HL-60/S4 (cell line): ENCODE measurements at regions not wholly inside any gene's neighbourhood (a gene's known extent, or its start where the extent isn't known, plus 50 kb on each side); places are given as distances from the start of the nearest gene placed in this dataset.

Experiments used
- in situ Hi-C: fragments of 300-500 bp; cut with MboI; formaldehyde crosslinking; loops from 2 replicates; pipeline ENCODE4 v1.14.3; 2022; ENCODE audit warnings: low sequenced_read_pairs

DNA sequence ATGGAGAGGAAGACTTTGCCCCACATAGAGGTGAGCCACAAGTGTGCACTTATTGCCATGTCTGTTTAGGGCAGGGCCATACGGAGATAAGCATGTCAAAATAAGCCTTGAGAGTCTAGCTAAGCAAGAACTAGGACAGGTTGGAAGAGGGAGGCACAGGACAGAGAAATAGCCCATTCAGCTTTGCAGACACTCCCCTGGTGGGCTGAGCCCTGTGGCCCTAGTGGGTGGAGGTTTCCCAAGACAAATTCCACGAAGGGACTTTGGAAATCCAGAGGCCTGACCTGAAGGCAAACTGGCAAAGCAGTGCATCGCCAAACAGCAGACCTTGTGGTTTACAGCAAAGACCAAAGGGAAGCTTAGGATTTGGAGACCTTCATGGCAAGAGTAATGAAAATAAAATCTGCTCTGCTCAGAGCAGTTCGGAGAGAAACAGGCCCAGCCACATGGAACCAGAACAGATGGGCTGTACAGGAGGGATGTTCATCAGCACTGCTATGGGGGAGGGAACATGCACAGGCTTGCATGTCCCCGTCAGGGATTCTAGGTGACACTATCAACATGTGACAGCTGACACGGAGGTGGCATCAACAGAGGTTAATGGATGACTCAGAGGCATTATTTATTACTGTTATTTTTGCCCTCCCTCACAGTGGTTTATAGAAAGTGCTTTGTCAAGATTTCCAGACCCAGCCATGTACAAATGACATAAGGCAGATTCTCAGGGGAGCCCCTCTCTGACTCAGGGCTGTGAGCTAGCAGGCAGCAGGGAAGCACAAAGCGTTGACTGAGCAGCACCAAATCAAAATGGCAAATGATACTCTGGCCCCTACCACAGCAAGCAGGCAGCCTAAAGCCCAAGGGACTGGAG lies 90.1 kb upstream of the IRF2BP2 start:
- in situ Hi-C loops = no loop called here

DNA sequence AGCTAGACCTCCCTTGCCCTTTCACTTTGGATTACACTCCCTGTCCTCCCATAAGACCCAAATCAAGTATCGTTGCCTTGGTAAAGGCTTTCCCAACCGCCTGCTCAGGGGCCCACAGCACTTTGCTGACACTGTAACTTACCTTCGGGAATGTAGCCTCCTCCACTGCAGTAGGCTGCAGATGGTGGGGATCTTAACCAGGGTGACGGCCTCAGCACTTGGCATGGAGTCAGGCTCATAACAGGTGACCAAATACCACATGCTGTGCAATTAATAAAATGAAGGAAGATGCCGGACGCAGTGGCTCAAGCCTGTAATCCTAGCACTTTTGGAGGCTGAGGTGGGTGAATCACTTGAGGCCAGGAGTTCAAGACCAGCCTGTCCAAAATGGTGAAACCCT lies 88.7 kb upstream of the IRF2BP2 start:
- in situ Hi-C loops = no loop called here

DNA sequence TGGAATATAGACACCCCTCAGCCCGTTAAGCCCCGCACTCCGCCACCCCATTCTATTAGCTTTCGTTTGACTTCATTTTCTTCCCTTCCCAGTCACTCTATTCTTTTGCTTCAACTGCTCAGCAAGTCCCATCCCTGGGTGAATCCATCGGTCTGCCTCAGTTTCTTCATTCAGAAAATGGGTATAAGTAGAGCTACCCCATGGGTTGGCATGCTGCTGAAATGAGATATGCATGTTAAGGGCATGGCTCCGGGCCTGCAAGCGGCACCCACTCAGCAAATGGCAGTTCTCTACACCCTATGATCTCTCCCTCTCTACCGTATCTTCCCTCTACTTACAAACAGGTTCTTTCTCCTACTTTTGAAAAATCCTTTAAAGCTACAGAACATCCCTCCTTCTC lies 87.8 kb upstream of the IRF2BP2 start:
- in situ Hi-C loops = no loop called here

DNA sequence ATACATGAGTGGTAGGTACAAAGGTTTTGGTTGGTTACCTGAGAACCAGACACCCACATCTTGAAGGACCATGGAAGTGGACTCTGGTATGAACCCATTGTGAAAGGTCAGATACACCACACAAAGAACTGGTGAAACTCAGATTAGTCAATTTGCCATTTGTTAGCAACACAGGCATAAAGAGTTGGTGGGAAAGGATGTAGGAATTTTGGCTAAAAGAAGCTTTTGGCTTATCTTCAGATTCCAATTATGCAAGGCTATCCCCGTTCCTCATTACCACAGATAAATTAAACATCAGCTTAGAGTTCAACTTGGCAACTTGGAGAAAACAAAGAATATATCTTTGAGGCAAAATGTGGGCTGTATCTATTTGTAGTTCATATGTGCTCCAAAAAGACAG lies 87.0 kb upstream of the IRF2BP2 start:
- in situ Hi-C loops = no loop called here

DNA sequence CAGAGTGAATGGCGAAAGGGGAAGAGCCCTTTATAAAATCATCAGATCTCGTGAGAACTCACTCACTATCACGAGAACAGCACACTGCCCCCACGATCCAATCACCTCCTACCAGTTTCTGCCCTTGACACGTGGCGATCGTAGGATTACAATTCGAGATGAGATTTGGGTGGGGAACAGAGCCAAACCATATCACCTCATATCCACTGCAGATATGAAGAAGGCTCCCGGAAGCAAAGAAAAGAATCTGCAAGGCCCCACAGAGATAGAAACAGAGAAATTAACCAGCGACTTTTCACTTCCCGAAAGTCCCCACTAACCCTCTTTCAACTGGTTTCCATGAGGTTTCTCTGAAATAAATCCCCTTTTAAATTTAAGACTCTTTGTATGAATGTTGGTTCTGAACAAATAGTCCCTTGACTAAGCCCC lies 86.2 kb upstream of the IRF2BP2 start:
- in situ Hi-C loops = no loop called here

DNA sequence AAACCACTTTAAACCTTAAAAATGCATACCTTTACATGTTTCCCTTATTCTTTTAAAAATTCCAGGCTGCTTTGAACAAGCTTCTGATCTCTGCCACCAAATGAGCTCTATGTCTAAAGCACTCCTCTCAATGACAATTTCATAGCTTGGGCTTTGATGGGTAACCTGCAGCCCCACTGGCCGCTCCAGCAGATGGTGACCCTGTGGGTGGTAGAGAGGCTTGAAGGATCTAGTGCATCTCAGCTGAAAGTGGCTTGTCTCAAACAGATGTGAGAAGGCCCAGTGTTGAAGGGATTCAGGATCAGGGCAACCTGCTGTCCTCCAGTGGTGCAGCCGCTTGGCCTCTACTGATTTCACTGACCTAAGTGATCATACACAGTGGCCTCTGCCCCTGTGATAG lies 84.7 kb upstream of the IRF2BP2 start:
- in situ Hi-C loops = no loop called here

DNA sequence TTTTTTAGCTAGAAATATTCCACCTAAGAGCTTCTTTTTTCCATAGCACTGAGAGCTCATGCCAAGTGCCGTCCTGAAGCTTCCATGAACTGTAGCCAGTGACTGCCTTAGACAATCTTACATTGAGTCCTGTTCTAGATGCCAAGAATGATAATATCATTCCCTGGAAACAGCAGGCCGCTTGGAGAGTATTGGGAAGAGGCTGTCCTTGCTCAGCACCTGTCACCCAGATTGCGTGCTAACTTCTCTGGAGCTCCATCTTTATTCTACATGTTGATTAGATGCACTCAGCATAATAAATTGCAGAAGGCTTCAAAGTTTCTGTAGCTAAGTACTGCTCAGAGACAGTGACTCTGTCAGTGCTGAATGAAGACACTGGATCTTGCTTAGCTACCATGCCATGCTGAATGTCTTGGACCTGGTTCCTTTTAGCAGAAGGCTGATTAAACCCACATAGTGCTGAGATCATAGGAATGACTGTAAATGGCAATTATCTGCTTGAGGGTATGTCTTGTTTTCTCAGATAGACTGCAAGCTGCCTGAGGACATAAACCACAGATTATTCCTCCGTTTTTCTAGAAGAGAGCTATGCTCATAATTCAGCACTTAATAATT lies 83.1 kb upstream of the IRF2BP2 start:
- in situ Hi-C loops = no loop called here

DNA sequence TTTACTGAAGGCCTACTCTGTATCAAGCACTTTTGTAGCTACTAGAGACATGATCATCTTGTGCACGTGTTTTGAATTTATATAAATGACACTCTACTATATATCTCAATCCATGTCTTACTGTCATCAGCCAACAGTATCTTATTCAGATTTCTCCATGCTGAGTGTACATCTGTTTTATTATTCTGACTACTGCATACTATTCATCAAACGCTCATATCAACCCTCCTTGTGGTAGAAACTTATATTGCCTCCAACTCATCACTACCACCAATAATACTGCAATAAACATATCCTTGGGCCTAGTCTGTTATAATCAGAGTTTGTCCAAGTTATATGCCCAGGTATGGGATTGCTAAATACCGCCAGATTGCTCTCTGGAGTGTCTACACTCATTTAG lies 81.6 kb upstream of the IRF2BP2 start:
- in situ Hi-C loops = no loop called here

DNA sequence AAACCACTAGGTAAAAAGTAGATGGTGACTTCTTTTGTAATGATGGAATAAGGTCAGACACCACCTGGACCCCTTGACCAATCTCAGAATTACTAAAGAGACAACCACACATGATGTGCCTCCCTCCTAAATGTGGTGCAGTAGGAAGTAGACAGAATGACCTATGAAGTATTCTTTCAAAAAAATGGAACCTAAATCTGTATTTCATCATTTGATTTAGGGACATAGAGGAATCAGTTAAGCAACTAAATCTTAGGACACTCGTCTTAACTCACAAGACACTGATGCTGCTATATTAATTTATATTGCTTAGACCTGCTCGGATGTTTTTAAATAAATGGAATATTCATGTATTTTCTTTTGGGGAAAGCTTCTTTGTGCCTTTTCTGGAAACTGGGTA lies 80.9 kb upstream of the IRF2BP2 start:
- in situ Hi-C loops = no loop called here

DNA sequence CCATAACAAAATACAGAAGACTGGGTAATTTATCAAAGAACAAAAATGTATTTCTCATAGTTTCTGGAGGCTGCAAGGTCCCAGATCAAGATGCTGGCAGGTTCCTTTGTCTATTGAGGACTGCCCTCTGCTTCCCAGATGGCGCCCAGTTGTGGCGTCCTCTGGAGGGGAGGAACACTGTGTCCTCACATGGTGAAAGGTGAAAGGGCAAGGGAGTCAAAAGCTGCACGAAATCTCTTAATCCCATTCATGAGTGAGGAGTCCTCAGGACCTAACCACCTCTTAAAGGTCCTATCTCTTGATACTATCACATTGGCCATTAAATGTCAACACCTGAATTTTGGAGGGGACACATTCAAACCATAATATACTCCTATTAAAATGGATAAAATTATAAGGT lies 79.3 kb upstream of the IRF2BP2 start:
- in situ Hi-C loops = no loop called here

DNA sequence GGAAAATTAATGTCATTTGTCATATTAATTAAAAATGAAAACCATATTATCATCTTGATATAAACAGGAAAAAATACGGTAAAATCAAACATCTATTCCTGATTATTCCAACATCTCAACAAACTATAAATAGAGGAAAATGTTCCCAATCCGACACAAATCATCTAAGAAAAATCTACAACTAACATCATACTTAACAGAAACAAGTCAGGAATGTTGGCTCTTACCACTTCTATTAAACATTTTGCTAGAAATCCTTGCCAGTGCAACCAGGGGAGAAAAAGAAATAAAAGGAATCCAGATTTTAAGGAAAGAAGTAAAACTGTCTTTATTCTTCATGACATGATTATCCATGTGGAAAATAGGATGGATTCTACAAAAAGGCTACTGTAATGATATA lies 77.0 kb upstream of the IRF2BP2 start:
- in situ Hi-C loops = no loop called here

DNA sequence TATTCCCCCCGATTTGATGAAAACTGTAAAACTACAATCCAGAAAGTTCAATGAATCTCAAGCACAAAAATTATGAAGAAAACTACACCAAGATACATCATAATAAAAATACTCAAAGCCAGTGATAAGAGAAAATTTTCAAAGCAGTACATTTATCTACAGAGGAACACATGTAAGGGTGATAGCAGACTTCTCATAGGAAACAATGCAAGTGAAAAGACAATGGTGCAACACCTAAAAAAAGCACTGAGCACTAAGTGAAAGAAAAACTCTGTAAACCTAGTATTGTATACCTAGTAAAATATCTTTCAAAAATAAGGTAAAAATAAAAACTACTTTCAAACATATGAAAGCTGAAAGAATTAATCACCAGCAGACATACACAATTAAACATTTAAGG lies 76.1 kb upstream of the IRF2BP2 start:
- in situ Hi-C loops = no loop called here

DNA sequence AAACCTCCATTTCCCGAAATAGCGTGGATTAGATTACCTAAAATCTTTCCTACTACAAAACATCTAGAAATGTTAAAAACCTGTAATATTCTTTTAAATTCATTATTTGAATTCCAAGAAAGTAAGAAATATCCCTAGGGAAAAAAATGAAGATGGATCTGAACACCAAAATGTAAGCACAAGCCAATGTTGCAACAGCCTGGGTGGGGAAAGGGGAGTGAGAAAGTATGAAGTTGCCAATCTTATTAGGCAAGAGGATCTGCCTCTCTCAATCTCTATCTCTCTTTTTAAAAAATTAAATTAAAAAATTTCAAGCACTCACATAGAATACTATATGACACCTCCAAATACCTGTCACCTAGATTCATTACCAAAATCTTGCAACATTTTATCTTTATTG lies 74.9 kb upstream of the IRF2BP2 start:
- in situ Hi-C loops = no loop called here

DNA sequence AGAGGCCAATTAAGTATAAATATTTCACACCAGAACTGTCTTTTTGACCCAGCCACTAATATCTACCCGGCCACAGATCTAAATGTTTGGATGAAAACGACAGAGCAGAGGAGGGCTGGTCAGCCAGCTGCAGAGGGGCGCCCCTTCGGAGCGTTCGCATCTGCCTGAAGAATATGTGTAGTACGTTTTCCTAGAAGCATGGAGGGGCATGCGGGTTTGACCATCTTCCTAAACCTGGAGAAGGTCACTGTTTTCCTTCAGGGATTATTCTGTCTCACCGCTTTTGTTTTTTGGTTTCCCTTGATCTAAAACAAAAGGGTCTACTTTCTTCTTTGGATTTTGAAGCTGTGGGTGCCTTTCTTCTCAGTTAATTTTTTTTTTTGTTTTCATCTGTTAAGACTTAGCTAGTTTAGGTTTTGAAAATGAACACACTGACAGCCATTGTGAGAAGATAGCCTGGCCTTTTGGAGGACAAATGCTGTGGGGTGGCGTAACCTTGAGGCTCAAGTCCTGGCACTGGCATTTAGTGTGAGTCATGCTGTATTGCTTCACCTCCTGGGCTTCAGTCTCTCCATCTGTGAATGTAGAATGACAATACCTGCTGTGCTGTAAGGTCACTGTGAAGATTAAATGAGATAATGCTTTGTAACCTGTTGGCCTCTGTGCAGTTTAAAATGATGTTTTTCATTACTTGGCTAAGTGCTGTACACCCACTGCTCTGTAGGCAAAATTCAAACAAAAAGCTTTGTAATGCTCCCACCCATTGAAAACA lies 74.1 kb upstream of the IRF2BP2 start:
- in situ Hi-C loops = no loop called here

DNA sequence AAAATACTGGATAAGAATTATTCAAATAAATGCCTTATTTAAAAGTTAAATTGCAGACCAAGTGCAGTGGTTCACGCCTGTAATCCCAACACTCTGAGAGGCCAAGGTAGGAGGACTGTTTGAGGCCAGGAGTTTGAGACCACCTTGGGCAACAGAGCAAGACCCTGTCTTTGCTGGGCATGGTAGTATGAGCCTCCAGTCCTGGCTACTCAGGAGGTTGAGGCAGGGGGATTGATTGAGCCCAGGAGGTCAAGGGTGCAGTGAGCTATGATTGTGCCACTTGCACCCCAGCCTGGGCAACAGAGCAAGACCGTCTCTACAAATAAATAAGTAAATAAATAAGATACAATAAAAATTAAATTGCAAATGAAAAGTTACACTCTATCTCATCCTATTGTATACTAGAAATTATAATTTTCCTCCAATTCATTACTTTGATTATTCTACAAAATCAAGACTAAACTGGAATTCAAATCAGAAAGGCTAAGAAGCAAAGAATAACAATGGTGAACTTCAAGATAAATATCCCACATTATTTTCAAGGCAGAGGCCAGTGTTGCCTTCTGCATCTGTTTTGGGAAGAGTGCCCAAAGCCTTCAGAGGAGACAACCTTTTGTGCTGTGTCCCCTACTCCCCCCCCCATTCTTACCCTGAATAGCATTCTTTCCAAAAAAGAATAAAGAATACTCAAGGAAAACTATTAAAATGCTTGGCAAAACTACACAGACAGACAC lies 73.3 kb upstream of the IRF2BP2 start:
- in situ Hi-C loops = no loop called here

DNA sequence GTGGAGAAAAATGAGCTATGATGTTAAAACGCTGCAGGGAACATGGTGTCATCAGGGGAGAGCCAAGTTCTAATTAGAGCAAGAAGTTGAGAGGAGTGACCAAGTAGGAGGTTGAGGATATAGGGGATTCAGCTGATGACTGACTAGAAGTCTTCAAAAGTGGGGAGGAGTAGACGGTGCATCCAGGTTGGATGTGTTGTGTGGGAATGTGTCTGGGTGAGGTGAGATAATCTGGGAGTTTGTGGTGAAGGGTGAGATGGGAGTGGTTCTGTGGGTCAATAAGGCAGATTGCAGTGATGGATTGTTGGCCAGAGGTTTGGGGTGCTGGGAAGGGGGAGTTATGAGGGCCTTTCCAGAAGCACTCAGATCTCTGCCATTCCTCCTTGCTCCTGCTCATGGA lies 72.0 kb upstream of the IRF2BP2 start:
- in situ Hi-C loops = no loop called here

DNA sequence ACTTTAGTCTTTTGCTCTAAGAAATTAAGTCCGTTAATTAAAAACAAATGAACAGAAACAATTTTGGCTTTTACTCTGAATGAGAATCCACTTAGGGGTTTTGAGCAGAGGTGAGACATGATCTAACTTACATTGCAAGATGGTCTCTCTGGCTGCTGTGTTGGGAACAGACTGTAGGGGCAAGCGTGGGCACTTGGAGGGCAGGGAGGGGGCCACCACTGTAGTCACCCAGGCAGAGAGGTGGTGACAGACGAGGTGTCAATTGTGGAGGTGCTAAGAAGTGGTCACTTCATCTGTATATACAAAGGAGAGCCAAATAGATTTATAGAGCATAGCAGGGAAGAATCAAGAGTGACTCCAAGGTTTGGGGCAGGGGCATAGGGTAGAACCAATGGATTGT lies 71.1 kb upstream of the IRF2BP2 start:
- in situ Hi-C loops = no loop called here

DNA sequence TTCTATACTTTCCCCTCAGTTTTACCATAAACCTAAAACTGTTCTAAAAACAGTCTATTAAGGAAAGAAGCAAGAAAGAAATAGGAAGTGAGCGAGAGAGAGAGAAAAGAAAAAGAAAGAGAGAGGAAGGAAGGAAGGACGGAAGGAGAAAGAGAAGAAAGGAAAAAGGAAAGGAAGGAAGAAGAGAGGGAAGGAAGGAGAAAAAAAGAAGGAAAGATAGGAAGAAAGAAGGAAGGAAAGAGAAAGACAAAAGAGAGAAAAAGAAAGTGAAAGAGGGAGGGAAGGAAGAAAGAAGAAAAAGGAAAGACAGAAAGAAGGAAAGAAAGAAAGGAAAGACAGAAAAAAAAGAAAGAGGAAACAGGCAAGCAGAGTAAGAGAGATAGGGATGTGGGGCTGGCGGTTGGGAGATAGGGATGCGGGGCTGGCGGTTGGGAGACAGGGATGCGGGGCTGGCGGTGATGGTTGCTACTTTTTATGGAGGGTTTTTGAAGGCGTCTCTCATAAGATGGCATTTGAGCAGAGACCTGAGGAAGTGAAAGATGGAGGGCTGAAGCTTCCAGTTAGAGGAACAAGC lies 70.4 kb upstream of the IRF2BP2 start:
- in situ Hi-C loops = no loop called here

DNA sequence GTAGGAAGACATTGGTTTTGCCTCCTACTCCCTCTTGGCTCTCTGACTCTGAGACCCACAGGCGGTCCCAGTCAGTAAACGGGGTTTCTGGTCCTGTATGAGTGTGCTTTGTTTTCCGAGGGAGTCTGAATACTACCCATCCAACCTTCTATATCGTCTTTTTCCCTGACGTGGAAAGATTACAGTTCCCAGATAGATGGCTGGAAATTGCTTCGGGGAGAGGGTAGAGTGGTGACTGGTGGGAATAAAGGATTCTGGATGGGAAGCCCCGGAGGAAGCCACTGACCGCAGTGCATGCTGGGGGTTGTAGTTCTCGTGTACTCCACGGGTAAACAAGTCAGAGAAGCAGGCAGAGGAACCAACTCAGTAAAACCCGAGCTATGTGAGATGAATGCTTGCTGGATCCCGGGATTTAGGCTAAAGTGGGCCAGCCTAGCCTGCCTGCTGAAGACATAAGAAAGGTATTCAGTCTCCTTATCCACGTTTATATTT lies 66.2 kb upstream of the IRF2BP2 start:
- in situ Hi-C loops = no loop called here

DNA sequence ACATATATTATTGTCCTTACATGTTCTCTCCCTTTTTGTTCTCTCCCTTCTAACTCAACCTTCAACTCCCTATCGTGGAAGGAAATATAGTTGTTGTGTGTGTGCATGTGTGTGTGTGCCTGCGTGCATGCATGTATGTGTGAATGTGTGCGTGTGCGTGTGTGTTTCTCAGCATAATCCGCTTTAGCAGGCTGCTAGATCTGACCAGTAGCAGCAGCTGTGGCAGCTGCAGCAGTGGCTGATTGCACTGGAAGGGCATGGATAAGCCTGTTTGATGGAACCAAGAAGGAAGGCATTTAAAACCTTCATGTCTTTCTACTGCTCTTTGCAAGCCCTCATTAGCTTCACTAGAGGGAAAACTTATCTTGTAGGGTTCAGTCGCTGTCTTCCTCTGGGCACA lies 65.6 kb upstream of the IRF2BP2 start:
- in situ Hi-C loops = no loop called here

DNA sequence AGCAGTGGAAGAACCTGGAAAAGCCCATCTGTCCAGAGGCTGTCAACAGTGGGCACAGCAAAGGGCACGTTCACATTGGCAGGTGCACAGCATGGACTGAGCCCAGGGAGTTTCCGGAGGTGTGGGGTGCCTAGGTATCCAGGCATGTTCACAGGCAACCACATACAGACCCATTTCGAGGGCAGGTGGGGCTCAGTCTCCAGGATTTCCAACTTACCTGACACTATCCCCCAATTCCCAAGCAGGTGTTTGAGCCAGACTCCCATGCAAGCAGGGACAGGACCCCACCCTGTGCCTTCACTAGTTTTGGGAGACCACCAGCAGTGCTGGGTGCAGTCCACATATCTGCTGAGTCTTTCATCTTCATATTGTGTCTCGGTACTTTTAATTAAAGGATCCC lies 65.0 kb upstream of the IRF2BP2 start:
- in situ Hi-C loops = no loop called here
